Ovary (tissue), 7 donors: ENCODE measurements at regions not wholly inside any gene's neighbourhood (a gene's known extent, or its start where the extent isn't known, plus 50 kb on each side); places are given as distances from the start of the nearest gene placed in this dataset.

Experiments used
- DNase-seq, 5 donors: peaks; one replicate each; pipeline ENCODE4 v3.0.0-alpha.2; 2019 to 2020
- H3K27ac ChIP-seq, 2 donors: fragments of 200-600 bp; one replicate each; pipeline versions ENCODE4 v1.5.1 to v1.8.0; 2019 to 2022
- H3K27me3 ChIP-seq: fragments of 200-600 bp; one replicate; pipeline ENCODE4 v1.8.0; 2022
- H3K36me3 ChIP-seq: fragments of 200-600 bp; sonication (generic); one replicate; pipeline ENCODE4 v1.5.1; 2019
- H3K4me1 ChIP-seq: one replicate; pipeline ENCODE4 v1.8.1; 2013; ENCODE audit warnings: mild to moderate bottlenecking, moderate library complexity; ENCODE audit not compliant: insufficient read depth
- H3K4me3 ChIP-seq: fragments of 200-600 bp; sonication (generic); one replicate; pipeline ENCODE4 v1.5.1; 2017
- H3K9me3 ChIP-seq, 2 donors: fragments of 200-600 bp in 1 of 2; sonication (generic) in 1 of 2; one replicate each; pipeline versions ENCODE4 v1.5.1 to v1.8.1; 2013 to 2019; ENCODE audit warnings: mild to moderate bottlenecking in 1 of 2, moderate library complexity in 1 of 2
- CTCF ChIP-seq, 3 donors: fragments of 450-650 bp in 2 of 3; fragments of 200-600 bp in 1 of 3; IDR thresholded peaks; one replicate each; pipeline versions ENCODE4 v1.5.1 to v1.8.0; 2016 to 2022; ENCODE audit warnings: antibody characterized with exemption in 3 of 3, mild to moderate bottlenecking in 1 of 3
- EP300 ChIP-seq: sonication (generic); formaldehyde crosslinking; IDR thresholded peaks from one replicate; pipeline ENCODE4 v1.6.1; 2017; ENCODE audit warnings: antibody characterized with exemption
- POLR2A ChIP-seq: fragments of 450-650 bp; IDR thresholded peaks from one replicate; pipeline ENCODE4 v1.6.1; 2017; ENCODE audit warnings: antibody characterized with exemption, mild to moderate bottlenecking, moderate library complexity
- WGBS, 3 donors: extraction: QIAGEN DNeasy Blood & Tissue Kit in 1 of 3; methylation state at CpG; one replicate each; pipeline versions ENCODE4 v1.1.5 to v1.1.7; 2013 to 2017; 5-methylcytosine and 5-hydroxymethylcytosine counted together
- intact Hi-C, 4 donors: fragments of 100-400 bp; cut with DNase I; formaldehyde crosslinking; loops; one replicate each; pipeline versions ENCODE4 v1.11.0 to v1.15.1; 2022 to 2023
- donor health status: DM: no; HTN: no; CAD: no; lungs with moderate emphysema.
- donor health status: DM: no; HTN: no; CAD: no.
- donor health status: Bipolar disorder and iron deficiency.
- donor health status: DM: no; HTN: no; CAD: no.
- donor health status: DM: yes; HTN: yes; CAD: no.

GRCh38 chr15:36356466-36356865, 223.0 kb upstream of the CDIN1 start:
- Histone ChIP-seq H3K9me3 (no peaks in the 10 kb centered on the region), H3K27me3 (no peaks in the 10 kb centered on the region), H3K27ac (no peak overlapping the region), H3K4me3 (no peak overlapping the region), H3K4me1 (peaks cover 8% of the 10 kb centered on the region), H3K36me3 (no peaks in the 10 kb centered on the region)
- intact Hi-C loops: no loop called here
- TF ChIP-seq CTCF (IDR thresholded peaks at IDR 0.05) (no peak), POLR2A (no peak), EP300 (no peak)
- DNase-seq: no peak
- 20 to 37% (median 27%) methylated on average over 4 of the region's 4 CpGs for WGBS, 3 donors

GRCh38 chr15:36356978-36357601, 222.3 kb upstream of the CDIN1 start:
- H3K4me1 ChIP-seq: peaks cover 8% of the 10 kb centered on the region
- 11 to 19% (median 14%) methylated on average over 8 of the region's 8 CpGs for WGBS, 3 donors
- no peak for DNase-seq
- no peak overlapping the region for H3K27ac ChIP-seq
- no peak for TF ChIP-seq CTCF (IDR thresholded peaks at IDR 0.05)
- TF ChIP-seq POLR2A: no peak
- TF ChIP-seq EP300: no peak
- no peaks in the 10 kb centered on the region for H3K36me3 ChIP-seq
- no peaks in the 10 kb centered on the region for H3K9me3 ChIP-seq
- H3K4me3 ChIP-seq: no peak overlapping the region
- intact Hi-C loops: no loop called here
- H3K27me3 ChIP-seq: no peaks in the 10 kb centered on the region

GRCh38 chr15:36358094-36358493, 221.3 kb upstream of the CDIN1 start:
- Histone ChIP-seq H3K27me3 (no peaks in the 10 kb centered on the region), H3K4me3 (no peak overlapping the region), H3K36me3 (no peaks in the 10 kb centered on the region), H3K9me3 (no peaks in the 10 kb centered on the region), H3K4me1 (peaks cover 8% of the 10 kb centered on the region), H3K27ac (no peak overlapping the region)
- DNase-seq: no peak
- intact Hi-C loops: no loop called here
- TF ChIP-seq CTCF (IDR thresholded peaks at IDR 0.05): no peak
- no peak for TF ChIP-seq EP300
- TF ChIP-seq POLR2A: no peak
- WGBS, 3 donors: 20 to 32% (median 25%) methylated on average over 2 of the region's 2 CpGs

- H3K36me3 ChIP-seq: no peaks in the 10 kb centered on the region
- TF ChIP-seq POLR2A (no peak), EP300 (no peak), CTCF (IDR thresholded peaks at IDR 0.05) (no peak)
- WGBS, 3 donors: 65 to 76% (median 74%) methylated on average over 2 of the region's 2 CpGs
- H3K4me1 ChIP-seq: peaks cover 8% of the 10 kb centered on the region
- H3K4me3 ChIP-seq: no peak overlapping the region
- H3K27me3 ChIP-seq: no peaks in the 10 kb centered on the region
- intact Hi-C loops: no loop called here
- H3K27ac ChIP-seq: no peak overlapping the region
- DNase-seq: no peak
- H3K9me3 ChIP-seq: no peaks in the 10 kb centered on the region
Measured at GRCh38 chr15:36358523-36358922, 220.9 kb upstream of the CDIN1 start.
